Mammary epithelial cell (primary cell): ENCODE measurements at regions not wholly inside any gene's neighbourhood (a gene's known extent, or its start where the extent isn't known, plus 50 kb on each side); places are given as distances from the start of the nearest gene placed in this dataset.

ENCODE experiments used
- EZH2 ChIP-seq: IDR thresholded peaks from 2 replicates; pipeline ENCODE4 v1.6.1; 2012; ENCODE audit warnings: low read length, inconsistent platforms, borderline replicate concordance
- TF ChIP-seq, protein P1 (sequence below), 2 donors: IDR thresholded peaks in 1 of 2; conservative IDR thresholded peaks in 1 of 2; 2 replicates each; pipeline ENCODE4 v1.5.1; 2011 to 2012; ENCODE audit warnings: inconsistent platforms in 2 of 2, low read length in 2 of 2, mild to moderate bottlenecking in 2 of 2, control low read depth in 1 of 2, low read depth in 1 of 2; ENCODE audit not compliant: insufficient read depth in 1 of 2; ENCODE audit errors: extremely low read depth in 1 of 2

DNA sequence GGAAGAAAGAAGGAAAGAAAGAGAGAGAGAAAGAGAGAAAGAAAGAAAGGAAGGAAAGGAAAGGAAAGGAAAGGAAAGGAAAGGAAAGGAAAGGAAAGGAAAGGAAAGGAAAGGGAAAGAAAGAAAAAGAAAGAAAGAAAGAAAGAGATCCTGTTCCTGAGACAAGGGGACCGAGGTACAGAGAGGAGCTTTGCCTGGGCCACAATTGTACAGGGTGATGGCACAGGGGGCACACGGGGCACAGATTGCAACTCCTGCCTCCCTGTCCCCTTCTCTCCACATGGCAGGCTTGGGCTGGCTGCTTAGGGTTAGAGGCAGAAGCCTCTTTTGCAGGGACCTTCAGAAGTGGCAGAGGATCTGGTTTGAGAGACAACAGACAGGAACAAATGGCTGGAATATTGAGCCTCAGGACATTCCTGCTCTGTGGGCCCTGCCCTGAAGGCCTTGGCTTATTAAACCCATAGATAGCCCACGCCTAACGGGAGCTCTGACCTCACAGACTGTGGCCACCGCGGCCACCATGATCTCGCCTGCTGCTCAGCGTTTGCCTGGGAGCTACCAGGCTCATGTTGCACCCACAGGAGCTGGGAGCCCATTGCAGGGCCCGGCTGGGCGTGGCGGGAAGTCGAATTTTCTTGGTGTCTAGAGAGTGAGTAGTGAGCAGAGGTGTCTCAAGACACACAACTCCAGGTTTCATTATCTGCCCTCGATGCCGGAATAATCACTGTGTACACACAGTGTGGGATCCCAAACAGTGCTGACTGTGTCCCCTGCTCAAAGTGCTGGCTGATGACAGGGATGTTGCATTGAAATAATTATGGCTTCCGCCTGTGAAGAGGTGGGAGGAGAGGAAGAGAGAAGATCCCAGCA lies 147.9 kb upstream of the NCOR2 start:
- TF ChIP-seq, protein P1, sequence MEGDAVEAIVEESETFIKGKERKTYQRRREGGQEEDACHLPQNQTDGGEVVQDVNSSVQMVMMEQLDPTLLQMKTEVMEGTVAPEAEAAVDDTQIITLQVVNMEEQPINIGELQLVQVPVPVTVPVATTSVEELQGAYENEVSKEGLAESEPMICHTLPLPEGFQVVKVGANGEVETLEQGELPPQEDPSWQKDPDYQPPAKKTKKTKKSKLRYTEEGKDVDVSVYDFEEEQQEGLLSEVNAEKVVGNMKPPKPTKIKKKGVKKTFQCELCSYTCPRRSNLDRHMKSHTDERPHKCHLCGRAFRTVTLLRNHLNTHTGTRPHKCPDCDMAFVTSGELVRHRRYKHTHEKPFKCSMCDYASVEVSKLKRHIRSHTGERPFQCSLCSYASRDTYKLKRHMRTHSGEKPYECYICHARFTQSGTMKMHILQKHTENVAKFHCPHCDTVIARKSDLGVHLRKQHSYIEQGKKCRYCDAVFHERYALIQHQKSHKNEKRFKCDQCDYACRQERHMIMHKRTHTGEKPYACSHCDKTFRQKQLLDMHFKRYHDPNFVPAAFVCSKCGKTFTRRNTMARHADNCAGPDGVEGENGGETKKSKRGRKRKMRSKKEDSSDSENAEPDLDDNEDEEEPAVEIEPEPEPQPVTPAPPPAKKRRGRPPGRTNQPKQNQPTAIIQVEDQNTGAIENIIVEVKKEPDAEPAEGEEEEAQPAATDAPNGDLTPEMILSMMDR (conservative IDR thresholded peaks at IDR 0.05 in 1 of 2, IDR thresholded peaks at IDR 0.05 in 1 of 2; ENCODE audit: extremely low read depth in 1 of 2, insufficient read depth in 1 of 2, low read depth in 1 of 2, low read length in 2 of 2), result no peak
- no peak for TF ChIP-seq EZH2
